H1 (cell line): ENCODE measurements at regions not wholly inside any gene's neighbourhood (a gene's known extent, or its start where the extent isn't known, plus 50 kb on each side); places are given as distances from the start of the nearest gene placed in this dataset.

Source experiments
- CTCF ChIA-PET: fragments of 300-600 bp; sonication (Branson Sonifier 250); formaldehyde crosslinking; loops from one replicate; lab custom pipeline; 2021; ENCODE audit not compliant: partially characterized antibody; lab: Charles Lee
- POLR2A ChIA-PET: fragments of 300-600 bp; sonication (Branson Sonifier 250); formaldehyde crosslinking; loops from one replicate; lab custom pipeline; 2021; ENCODE audit warnings: inconsistent platforms; ENCODE audit not compliant: partially characterized antibody; lab: Charles Lee
- DNase-seq, 2 experiments: peaks; one replicate each; pipeline versions ENCODE4 v3.0.0 to v3.0.0-alpha.2; 2010 to 2022; ENCODE audit warnings: low spot score in 2 of 2, low read depth in 1 of 2, mixed read lengths in 1 of 2
- FAIRE-seq: peaks from 2 replicates; lab custom pipeline; 2011; peaks lifted over from hg19 to GRCh38; lab: Jason Lieb, UNC
- H2AFZ ChIP-seq: 2 replicates; pipeline ENCODE4 v1.8.1; 2012; ENCODE audit warnings: low read length, inconsistent platforms
- H2AK5ac ChIP-seq: 2 replicates; pipeline ENCODE4 v1.6.1; 2013; ENCODE audit warnings: low read depth, low read length
- H2BK120ac ChIP-seq: replicated peaks from 2 replicates; pipeline ENCODE3; 2013; ENCODE audit warnings: low read depth, low read length, inconsistent platforms
- H2BK12ac ChIP-seq: 2 replicates; pipeline ENCODE4 v1.6.1; 2013; ENCODE audit warnings: low read depth, low read length
- H2BK15ac ChIP-seq: 2 replicates; pipeline ENCODE4 v1.6.1; 2013; ENCODE audit warnings: low read length
- H2BK20ac ChIP-seq: 2 replicates; pipeline ENCODE4 v1.6.1; 2013; ENCODE audit warnings: low read length
- H2BK5ac ChIP-seq: 2 replicates; pipeline ENCODE4 v1.6.1; 2013; ENCODE audit warnings: low read depth, low read length
- H3K14ac ChIP-seq: 2 replicates; pipeline ENCODE4 v1.6.1; 2013; ENCODE audit warnings: inconsistent platforms; ENCODE audit not compliant: insufficient read length
- H3K18ac ChIP-seq: 2 replicates; pipeline ENCODE4 v1.6.1; 2013; ENCODE audit warnings: low read length; ENCODE audit errors: extremely low read depth
- H3K23ac ChIP-seq: 2 replicates; pipeline ENCODE4 v1.6.1; 2013; ENCODE audit warnings: inconsistent platforms; ENCODE audit not compliant: insufficient read length
- H3K23me2 ChIP-seq: 2 replicates; pipeline ENCODE4 v1.6.1; 2013; ENCODE audit warnings: low read depth, low read length
- H3K27ac ChIP-seq: 2 replicates; pipeline ENCODE4 v1.6.1; 2011; ENCODE audit warnings: low read depth, low read length, inconsistent platforms
- H3K27me3 ChIP-seq, 4 experiments: replicated peaks in 1 of 4; 1 replicate in 1 of 4; 2 replicates in 3 of 4; pipeline versions ENCODE4 v1.6.1 to v1.8.1; 2011 to 2013; ENCODE audit warnings: low read length in 3 of 4, mild to moderate bottlenecking in 3 of 4, inconsistent platforms in 2 of 4, mixed read lengths in 2 of 4, moderate library complexity in 1 of 4; ENCODE audit not compliant: control insufficient read depth in 3 of 4, insufficient read depth in 3 of 4; ENCODE audit errors: extremely low read depth in 1 of 4
- H3K36me3 ChIP-seq, 4 experiments: 2 replicates each; pipeline versions ENCODE4 v1.6.1 to v1.8.1; 2011 to 2013; ENCODE audit warnings: mild to moderate bottlenecking in 4 of 4, low read length in 3 of 4, moderate library complexity in 2 of 4, control low read depth in 1 of 4, inconsistent platforms in 1 of 4; ENCODE audit not compliant: insufficient read depth in 4 of 4, control insufficient read depth in 2 of 4
- H3K4ac ChIP-seq: replicated peaks from 2 replicates; pipeline ENCODE3; 2013; ENCODE audit warnings: low read length, low read depth, mixed read lengths, inconsistent platforms; ENCODE audit not compliant: insufficient read length
- H3K4me1 ChIP-seq, 4 experiments: replicated peaks in 1 of 4; 1 replicate in 1 of 4; 2 replicates in 3 of 4; pipeline versions ENCODE4 v1.6.1 to v1.8.1; 2011 to 2013; ENCODE audit warnings: low read length in 3 of 4, inconsistent platforms in 2 of 4, mixed read lengths in 1 of 4; ENCODE audit not compliant: insufficient read depth in 4 of 4, control insufficient read depth in 3 of 4
- H3K4me2 ChIP-seq, 2 experiments: 2 replicates each; pipeline versions ENCODE4 v1.6.1 to v1.8.1; 2011 to 2013; ENCODE audit warnings: low read depth in 2 of 2, low read length in 2 of 2, control low read depth in 1 of 2, inconsistent platforms in 1 of 2, mild to moderate bottlenecking in 1 of 2; ENCODE audit not compliant: insufficient read depth in 1 of 2
- H3K4me3 ChIP-seq, 4 experiments: fragments of 200-600, 300-600 bp in 1 of 4; sonication (generic), shearing (Covaris generic), sonication (Bioruptor Twin) in 1 of 4; 2 replicates each; pipeline versions ENCODE4 v1.5.1 to v1.8.1; 2011 to 2016; ENCODE audit warnings: low read length in 4 of 4, low read depth in 3 of 4, control low read depth in 2 of 4, inconsistent platforms in 2 of 4, mild to moderate bottlenecking in 2 of 4, mixed read lengths in 1 of 4, moderate library complexity in 1 of 4; ENCODE audit not compliant: insufficient read depth in 2 of 4; ENCODE audit errors: extremely low read depth in 1 of 4
- H3K56ac ChIP-seq: replicated peaks from 2 replicates; pipeline ENCODE3; 2013; ENCODE audit warnings: low read depth, mild to moderate bottlenecking, mixed read lengths, low read length, inconsistent platforms; ENCODE audit not compliant: insufficient read length
- H3K79me1 ChIP-seq: 2 replicates; pipeline ENCODE4 v1.6.1; 2013; ENCODE audit warnings: low read depth, low read length, control low read depth
- H3K79me2 ChIP-seq, 2 experiments: 2 replicates each; pipeline versions ENCODE4 v1.6.1 to v1.8.1; 2012 to 2013; ENCODE audit warnings: low read length in 2 of 2, mild to moderate bottlenecking in 2 of 2, inconsistent platforms in 1 of 2; ENCODE audit not compliant: insufficient read depth in 2 of 2, control insufficient read depth in 1 of 2
- H3K9ac ChIP-seq, 4 experiments: replicated peaks in 1 of 4; 1 replicate in 1 of 4; 2 replicates in 3 of 4; pipeline versions ENCODE4 v1.6.1 to v1.8.1; 2011 to 2013; ENCODE audit warnings: low read depth in 3 of 4, low read length in 3 of 4, control low read depth in 2 of 4, mild to moderate bottlenecking in 2 of 4, moderate library complexity in 2 of 4, inconsistent platforms in 1 of 4; ENCODE audit errors: extremely low read depth in 1 of 4
- H3K9me3 ChIP-seq, 2 experiments: 2 replicates each; pipeline versions ENCODE4 v1.6.1 to v1.8.1; 2012 to 2013; ENCODE audit warnings: mild to moderate bottlenecking in 2 of 2, moderate library complexity in 2 of 2, control low read depth in 1 of 2, inconsistent platforms in 1 of 2, low read depth in 1 of 2, low read length in 1 of 2, mixed read lengths in 1 of 2; ENCODE audit not compliant: insufficient read depth in 2 of 2
- H4K20me1 ChIP-seq, 2 experiments: replicated peaks in 1 of 2; 2 replicates each; pipeline versions ENCODE3 to v1.8.1; 2011 to 2013; ENCODE audit warnings: inconsistent platforms in 2 of 2, low read length in 2 of 2, mild to moderate bottlenecking in 1 of 2; ENCODE audit not compliant: insufficient read depth in 2 of 2, control insufficient read depth in 1 of 2
- H4K5ac ChIP-seq: 2 replicates; pipeline ENCODE4 v1.6.1; 2013; ENCODE audit warnings: low read length, low read depth, mixed read lengths, inconsistent platforms; ENCODE audit not compliant: insufficient read length
- H4K8ac ChIP-seq: 2 replicates; pipeline ENCODE4 v1.8.0; 2013; ENCODE audit warnings: mild to moderate bottlenecking, moderate library complexity, low read length, inconsistent platforms; ENCODE audit not compliant: insufficient read depth; ENCODE audit errors: extremely low read depth
- H4K91ac ChIP-seq: replicated peaks from 2 replicates; pipeline ENCODE3; 2013; ENCODE audit warnings: low read length, mixed read lengths, inconsistent platforms; ENCODE audit not compliant: insufficient read length
- EGR1 ChIP-seq: IDR thresholded peaks from 2 replicates; pipeline ENCODE4 v1.6.1; 2011; ENCODE audit warnings: low read depth, low read length, borderline replicate concordance
- POLR2A ChIP-seq, 2 experiments: IDR thresholded peaks; 1 replicate in 1 of 2; 2 replicates in 1 of 2; pipeline ENCODE4 v1.6.1; 2011; ENCODE audit warnings: low read depth in 2 of 2, low read length in 2 of 2, mild to moderate bottlenecking in 2 of 2; ENCODE audit errors: control extremely low read depth in 1 of 2
- RFX5 ChIP-seq: IDR thresholded peaks from 2 replicates; pipeline ENCODE4 v1.6.1; 2011; ENCODE audit warnings: low read depth, low read length, improper control_type of control experiment, borderline replicate concordance
- RNF2 ChIP-seq: fragments of 200-900, 300-1000 bp; sonication (generic); IDR thresholded peaks from 2 replicates; pipeline ENCODE4 v1.7.1; 2016; ENCODE audit warnings: borderline replicate concordance, low read depth, mild to moderate bottlenecking, antibody characterized with exemption, low read length; ENCODE audit not compliant: poor library complexity, severe bottlenecking; ENCODE audit errors: missing control alignments
- SIRT6 ChIP-seq: IDR thresholded peaks from one replicate; pipeline ENCODE4 v1.7.1; 2012; ENCODE audit warnings: low read length, inconsistent platforms
- SIX5 ChIP-seq: IDR thresholded peaks from 2 replicates; pipeline ENCODE4 v1.6.1; 2011; ENCODE audit warnings: mild to moderate bottlenecking, low read depth, low read length
- SP2 ChIP-seq: IDR thresholded peaks from 2 replicates; pipeline ENCODE4 v1.6.1; 2012; ENCODE audit warnings: mild to moderate bottlenecking, low read length, inconsistent platforms
- SRF ChIP-seq: IDR thresholded peaks from 2 replicates; pipeline ENCODE4 v1.6.1; 2011; ENCODE audit warnings: mild to moderate bottlenecking, low read depth, low read length, moderate library complexity
- SUZ12 ChIP-seq: fragments of 200-600 bp; sonication (generic); IDR thresholded peaks from 2 replicates; pipeline ENCODE4 v1.6.1; 2012; ENCODE audit warnings: mild to moderate bottlenecking, inconsistent platforms, low read length, moderate library complexity, mixed read lengths
- ZNF274 ChIP-seq: IDR thresholded peaks from 2 replicates; pipeline ENCODE4 v1.7.0; 2012; ENCODE audit warnings: low read length, borderline replicate concordance; ENCODE audit errors: extremely low read depth
- WGBS, 2 experiments: shearing (Covaris generic) in 1 of 2; methylation state at CpG; one replicate each; pipeline versions ENCODE4 v1.1.6 to v1.1.7; 2013 to 2015; ENCODE audit warnings: low lambda C conversion rate in 2 of 2, mixed read lengths in 2 of 2, inconsistent platforms in 1 of 2, low coverage in 1 of 2, missing lambda C conversion rate in 1 of 2; ENCODE audit not compliant: insufficient replicate concordance in 2 of 2, insufficient coverage in 1 of 2, insufficient read length in 1 of 2; ENCODE audit errors: extremely low coverage in 1 of 2, missing lambda C conversion rate in 1 of 2; 5-methylcytosine and 5-hydroxymethylcytosine counted together
- TF ChIP-seq, protein P1 (sequence below): IDR thresholded peaks from 2 replicates; pipeline ENCODE4 v1.6.1; 2011; ENCODE audit warnings: low read depth, mild to moderate bottlenecking, low read length; ENCODE audit not compliant: insufficient read depth

DNA sequence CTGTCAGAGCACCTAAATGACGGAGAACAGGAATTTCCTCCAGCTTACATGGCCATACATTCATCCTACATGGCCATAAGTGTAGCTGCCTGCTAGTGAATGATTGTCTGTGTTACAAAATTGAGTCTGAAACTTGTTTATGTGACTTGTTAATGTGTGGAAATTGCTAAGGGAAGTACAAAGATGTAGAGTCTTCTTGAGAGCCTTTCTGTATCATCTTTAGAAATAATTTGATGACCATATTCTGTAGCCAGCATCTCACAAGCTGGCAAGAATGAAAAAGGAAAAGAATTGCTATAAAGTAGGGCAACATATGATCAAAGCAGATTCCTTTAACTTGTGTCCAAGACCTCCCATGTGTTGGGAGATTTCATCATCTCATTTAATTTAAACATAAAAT, 339.2 kb upstream of the LRRC7 start:
- POLR2A ChIA-PET, result no interaction called here
- TF ChIP-seq EGR1, result no peak
- no peak for TF ChIP-seq SIRT6
- TF ChIP-seq, protein P1, sequence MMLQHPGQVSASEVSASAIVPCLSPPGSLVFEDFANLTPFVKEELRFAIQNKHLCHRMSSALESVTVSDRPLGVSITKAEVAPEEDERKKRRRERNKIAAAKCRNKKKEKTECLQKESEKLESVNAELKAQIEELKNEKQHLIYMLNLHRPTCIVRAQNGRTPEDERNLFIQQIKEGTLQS, result no peak
- TF ChIP-seq POLR2A (IDR thresholded peaks at IDR 0.05; ENCODE audit: control extremely low read depth in 1 of 2, low read depth in 2 of 2, low read length in 2 of 2), result no peak
- TF ChIP-seq ZNF274, result no peak
- no peak for TF ChIP-seq RNF2
- no peak for TF ChIP-seq RFX5
- no peak for TF ChIP-seq SIX5
- TF ChIP-seq SRF, result no peak
- no peak for TF ChIP-seq SP2
- no peak for TF ChIP-seq SUZ12
- FAIRE-seq, result no peak

More for the DNA sequence above, 339.2 kb upstream of the LRRC7 start:
- WGBS, 2 experiments, result 0% methylated on average over 1 of the region's 1 CpG; no CpG with 5 or more reads in 1 of the 2 experiments
- DNase-seq, result no peak
- Histone ChIP-seq H3K9ac (no peak overlapping the region), H4K20me1 (no peaks in the 10 kb centered on the region), H4K91ac (no peak overlapping the region), H2BK20ac (no peak overlapping the region), H3K79me1 (no peaks in the 10 kb centered on the region), H3K4ac (no peak overlapping the region), H2BK15ac (no peak overlapping the region), H2AFZ (no peak overlapping the region), H3K23ac (no peak overlapping the region), H4K5ac (no peak overlapping the region), H3K4me1 (peaks cover 0 to 7% (median 0%) of the 10 kb centered on the region in 4 experiments; a peak in 2 of 7 replicates), H3K23me2 (no peaks in the 10 kb centered on the region), H2BK5ac (no peak overlapping the region), H3K56ac (no peak overlapping the region), H3K4me2 (no peak overlapping the region), H3K4me3 (no peak overlapping the region), H3K36me3 (no peaks in the 10 kb centered on the region), H3K14ac (no peak overlapping the region), H2BK12ac (no peak overlapping the region), H4K8ac (no peak overlapping the region), H2BK120ac (no peak overlapping the region), H3K27ac (no peak overlapping the region), H3K9me3 (no peaks in the 10 kb centered on the region), H3K18ac (no peak overlapping the region), H3K27me3 (no peaks in the 10 kb centered on the region), H3K79me2 (no peaks in the 10 kb centered on the region), H2AK5ac (no peak overlapping the region)
- CTCF ChIA-PET, result no interaction called here
